K562 (cell line): ENCODE measurements at regions not wholly inside any gene's neighbourhood (a gene's known extent, or its start where the extent isn't known, plus 50 kb on each side); places are given as distances from the start of the nearest gene placed in this dataset.

Experiments
- CBX2 ChIP-seq: fragments of 200-600 bp; sonication (generic); IDR thresholded peaks from one replicate; pipeline ENCODE4 v1.6.1; 2012; ENCODE audit warnings: mild to moderate bottlenecking, low read length, inconsistent platforms; ENCODE audit not compliant: insufficient read depth, poor library complexity, severe bottlenecking
- CREB5 ChIP-seq: fragments of 250-450 bp; sonication (Bioruptor Pico); IDR thresholded peaks from 2 replicates; pipeline ENCODE4 v1.5.0; 2020; ENCODE audit warnings: mild to moderate bottlenecking
- CTCF ChIP-seq, 3 experiments: IDR thresholded peaks in 2 of 3; conservative IDR thresholded peaks in 1 of 3; 2 replicates each; pipeline ENCODE4 v1.5.1; 2011 to 2012; ENCODE audit warnings: low read length in 3 of 3, mild to moderate bottlenecking in 3 of 3, control low read depth in 2 of 3, improper control_type of control experiment in 1 of 3, inconsistent platforms in 1 of 3, low read depth in 1 of 3, mixed read lengths in 1 of 3, moderate library complexity in 1 of 3; ENCODE audit not compliant: insufficient read depth in 2 of 3
- DMBX1 ChIP-seq: fragments of 250-450 bp; sonication (Bioruptor Pico); IDR thresholded peaks from 2 replicates; pipeline ENCODE4 v1.8.0; 2022; ENCODE audit warnings: inconsistent platforms, mild to moderate bottlenecking, moderate library complexity, borderline replicate concordance
- HDAC6 ChIP-seq: IDR thresholded peaks from 2 replicates; pipeline ENCODE4 v1.6.1; 2012; ENCODE audit warnings: low read depth, mild to moderate bottlenecking, control low read depth, inconsistent platforms, low read length, moderate library complexity
- MBD1 ChIP-seq: fragments of 250-450 bp; sonication (Bioruptor Pico); IDR thresholded peaks from 2 replicates; pipeline ENCODE4 v1.8.0; 2022; ENCODE audit warnings: inconsistent platforms
- MTA2 ChIP-seq: fragments of 450-650 bp; IDR thresholded peaks from 2 replicates; pipeline ENCODE4 v1.6.1; 2016; ENCODE audit warnings: low read depth
- YY1 ChIP-seq, 3 experiments: IDR thresholded peaks; 2 replicates each; pipeline ENCODE4 v1.6.1; 2011; ENCODE audit warnings: low read length in 2 of 3, mild to moderate bottlenecking in 2 of 3, moderate library complexity in 2 of 3, borderline replicate concordance in 1 of 3, control low read depth in 1 of 3, low read depth in 1 of 3; ENCODE audit not compliant: insufficient read depth in 3 of 3, insufficient replicate concordance in 2 of 3, control insufficient read depth in 1 of 3, insufficient read length in 1 of 3; ENCODE audit errors: extremely low read depth in 1 of 3

- TF ChIP-seq HDAC6 (no peak), YY1 (IDR thresholded peaks at IDR 0.05; ENCODE audit: borderline replicate concordance in 1 of 3, control insufficient read depth in 1 of 3, extremely low read depth in 1 of 3, insufficient read depth in 3 of 3, insufficient read length in 1 of 3, insufficient replicate concordance in 2 of 3, low read depth in 1 of 3, low read length in 2 of 3) (no peak), MTA2 (no peak), MBD1 (CRISPR knock-in tag) (no peak), CBX2 (no peak), DMBX1 (no peak), CTCF (IDR thresholded peaks at IDR 0.05 in 2 of 3, conservative IDR thresholded peaks at IDR 0.05 in 1 of 3; ENCODE audit: insufficient read depth in 2 of 3, low read depth in 1 of 3, low read length in 3 of 3) (no peak), CREB5 (no peak)
These were observed 57.4 kb upstream of the SASH1 start for GRCh38 chr6:148285205-148285604.
